ENCODE measurements at regions not wholly inside any gene's neighbourhood (a gene's known extent, or its start where the extent isn't known, plus 50 kb on each side); places are given as distances from the start of the nearest gene placed in this dataset.

DNA sequence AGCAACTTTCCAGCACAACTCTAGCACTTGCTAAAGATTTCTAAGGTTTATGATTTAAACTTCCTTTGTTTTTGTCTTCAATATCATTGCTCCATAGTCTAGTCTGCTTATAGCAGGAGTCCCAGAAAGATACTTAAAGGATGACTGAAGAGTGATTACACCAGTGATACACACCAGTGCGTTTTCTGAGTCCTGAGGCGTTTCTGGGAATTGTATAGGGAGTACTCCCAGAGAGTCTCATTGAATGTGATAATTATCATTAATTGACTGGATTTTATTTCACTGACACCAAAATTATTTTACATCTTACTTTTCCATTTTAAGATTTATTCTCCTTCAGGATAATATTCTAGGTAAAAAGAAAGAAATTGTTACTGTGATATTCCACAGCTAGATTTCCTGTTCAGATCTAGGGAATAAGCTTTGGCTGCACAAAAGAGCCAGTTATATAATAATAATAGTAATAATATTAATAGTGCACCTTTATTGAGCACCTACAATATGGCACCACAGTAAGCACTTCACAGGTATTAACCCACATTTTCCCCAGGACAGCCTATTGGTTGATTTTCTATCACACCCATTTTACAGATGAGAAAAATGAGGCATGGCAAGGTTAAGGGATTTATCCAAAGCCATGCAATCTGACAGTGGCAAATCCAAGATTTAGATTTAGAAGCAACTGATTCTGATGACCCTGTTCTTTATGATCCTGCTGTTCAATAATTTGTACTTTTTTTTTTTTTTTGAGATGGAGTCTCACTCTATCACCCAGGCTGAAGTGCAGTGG lies 62.6 kb downstream of the IRX5 start:
- TF ChIP-seq POLR2A (IDR thresholded peaks at IDR 0.05): no peak
- TF ChIP-seq, protein P1, sequence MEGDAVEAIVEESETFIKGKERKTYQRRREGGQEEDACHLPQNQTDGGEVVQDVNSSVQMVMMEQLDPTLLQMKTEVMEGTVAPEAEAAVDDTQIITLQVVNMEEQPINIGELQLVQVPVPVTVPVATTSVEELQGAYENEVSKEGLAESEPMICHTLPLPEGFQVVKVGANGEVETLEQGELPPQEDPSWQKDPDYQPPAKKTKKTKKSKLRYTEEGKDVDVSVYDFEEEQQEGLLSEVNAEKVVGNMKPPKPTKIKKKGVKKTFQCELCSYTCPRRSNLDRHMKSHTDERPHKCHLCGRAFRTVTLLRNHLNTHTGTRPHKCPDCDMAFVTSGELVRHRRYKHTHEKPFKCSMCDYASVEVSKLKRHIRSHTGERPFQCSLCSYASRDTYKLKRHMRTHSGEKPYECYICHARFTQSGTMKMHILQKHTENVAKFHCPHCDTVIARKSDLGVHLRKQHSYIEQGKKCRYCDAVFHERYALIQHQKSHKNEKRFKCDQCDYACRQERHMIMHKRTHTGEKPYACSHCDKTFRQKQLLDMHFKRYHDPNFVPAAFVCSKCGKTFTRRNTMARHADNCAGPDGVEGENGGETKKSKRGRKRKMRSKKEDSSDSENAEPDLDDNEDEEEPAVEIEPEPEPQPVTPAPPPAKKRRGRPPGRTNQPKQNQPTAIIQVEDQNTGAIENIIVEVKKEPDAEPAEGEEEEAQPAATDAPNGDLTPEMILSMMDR (IDR thresholded peaks at IDR 0.05): no peak
- Histone ChIP-seq H3K4me1 (no peaks in the 10 kb centered on the region), H3K36me3 (no peaks in the 10 kb centered on the region), H3K4me3 (no peak overlapping the region), H3K27me3 (no peaks in the 10 kb centered on the region), H3K9me3 (no peaks in the 10 kb centered on the region), H3K27ac (no peak overlapping the region)
- DNase-seq: no peak

DNA sequence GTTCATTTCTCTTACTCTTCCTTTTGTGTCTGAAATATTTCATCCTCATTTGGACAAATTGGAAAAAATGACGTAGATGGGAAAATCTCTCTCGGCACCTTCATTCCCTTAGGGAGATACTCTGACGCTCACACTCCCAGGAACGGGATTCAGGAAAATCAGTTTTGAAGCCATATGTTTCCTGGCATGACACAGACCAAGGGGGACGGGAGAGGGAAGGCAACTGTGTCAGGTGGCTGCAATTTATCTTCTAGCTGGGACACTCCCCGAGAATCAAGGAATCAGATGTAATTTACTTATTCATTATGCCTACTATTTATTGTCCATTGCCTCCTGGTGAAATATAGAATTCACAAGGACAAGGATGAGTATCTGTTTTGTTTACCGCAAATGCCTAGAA lies 65.5 kb downstream of the IRX5 start:
- H3K4me3 ChIP-seq: no peak overlapping the region
- H3K4me1 ChIP-seq: no peaks in the 10 kb centered on the region
- TF ChIP-seq POLR2A (IDR thresholded peaks at IDR 0.05): no peak
- TF ChIP-seq, protein P1 (IDR thresholded peaks at IDR 0.05): no peak
- no peaks in the 10 kb centered on the region for H3K9me3 ChIP-seq
- DNase-seq: no peak
- H3K27me3 ChIP-seq: no peaks in the 10 kb centered on the region
- H3K36me3 ChIP-seq: no peaks in the 10 kb centered on the region
- H3K27ac ChIP-seq: no peak overlapping the region

DNA sequence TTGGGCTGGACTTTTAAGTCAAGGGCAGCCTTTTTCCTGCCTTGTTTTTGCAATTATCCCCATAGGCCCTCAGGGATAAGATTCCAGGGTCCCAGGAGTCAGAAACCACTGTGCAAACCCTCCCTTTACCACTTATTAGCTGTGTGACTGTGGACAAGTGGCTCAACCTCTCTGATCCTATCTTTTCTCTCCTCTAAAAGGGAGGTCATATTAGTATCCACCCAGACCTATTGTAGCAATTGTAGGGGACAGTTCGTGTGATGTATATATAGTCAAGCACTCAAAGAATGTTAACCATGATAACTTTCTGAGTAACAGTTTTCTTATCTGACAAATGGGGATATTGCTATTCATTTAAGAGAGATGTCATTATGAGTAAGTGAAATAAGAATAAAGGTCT lies 68.2 kb downstream of the IRX5 start:
- DNase-seq: no peak
- Histone ChIP-seq H3K36me3 (no peaks in the 10 kb centered on the region), H3K9me3 (no peaks in the 10 kb centered on the region), H3K4me1 (no peaks in the 10 kb centered on the region), H3K27me3 (no peaks in the 10 kb centered on the region), H3K4me3 (no peak overlapping the region), H3K27ac (no peak overlapping the region)
- no peak for TF ChIP-seq POLR2A (IDR thresholded peaks at IDR 0.05)
- TF ChIP-seq, protein P1 (IDR thresholded peaks at IDR 0.05): no peak

DNA sequence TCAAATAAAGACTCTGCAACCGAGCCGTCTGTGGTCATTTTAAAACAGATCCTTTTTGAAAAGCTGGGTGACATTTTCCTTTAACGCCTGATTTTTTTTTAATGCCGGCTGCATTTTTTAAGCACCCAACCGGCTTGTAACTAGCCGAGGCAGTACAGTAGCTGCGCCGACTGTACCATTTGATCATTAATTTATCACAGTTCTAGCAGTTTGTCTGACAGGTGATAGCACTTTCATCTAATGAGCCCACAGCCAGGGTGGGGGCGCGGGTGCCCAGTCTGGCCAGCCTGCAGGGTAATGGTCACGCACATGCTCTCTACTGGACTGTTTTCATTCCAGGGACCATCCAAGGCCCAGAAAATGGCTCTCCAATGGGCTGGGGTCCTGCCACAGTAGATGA lies 68.8 kb downstream of the IRX5 start:
- H3K4me3 ChIP-seq: no peak overlapping the region
- H3K9me3 ChIP-seq: no peaks in the 10 kb centered on the region
- H3K27me3 ChIP-seq: no peaks in the 10 kb centered on the region
- no peaks in the 10 kb centered on the region for H3K36me3 ChIP-seq
- no peaks in the 10 kb centered on the region for H3K4me1 ChIP-seq
- TF ChIP-seq, protein P1 (IDR thresholded peaks at IDR 0.05): no peak
- TF ChIP-seq POLR2A (IDR thresholded peaks at IDR 0.05): no peak
- H3K27ac ChIP-seq: no peak overlapping the region
- no peak for DNase-seq

DNA sequence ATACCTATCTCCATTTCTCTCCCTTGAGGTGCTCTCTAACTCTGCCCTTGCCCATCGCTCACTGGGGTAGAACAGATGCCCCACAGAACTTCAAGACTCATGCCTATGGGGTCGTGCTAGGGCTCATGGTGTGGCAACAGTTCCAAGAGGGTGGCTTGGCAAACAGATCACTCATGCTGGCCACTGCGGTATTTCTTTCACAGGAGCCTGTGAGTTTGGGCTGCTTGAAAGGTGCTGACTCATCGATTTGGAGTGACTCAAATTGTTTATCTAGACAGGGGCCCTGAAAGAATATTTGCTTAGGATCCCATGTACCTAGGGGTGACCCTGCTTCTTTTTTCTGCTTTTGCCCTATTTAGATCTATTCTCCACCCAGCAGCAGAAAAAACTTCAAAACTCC lies 69.9 kb downstream of the IRX5 start:
- Histone ChIP-seq H3K36me3 (no peaks in the 10 kb centered on the region), H3K27ac (no peak overlapping the region), H3K4me3 (no peak overlapping the region), H3K27me3 (no peaks in the 10 kb centered on the region), H3K4me1 (no peaks in the 10 kb centered on the region), H3K9me3 (no peaks in the 10 kb centered on the region)
- TF ChIP-seq, protein P1 (IDR thresholded peaks at IDR 0.05): no peak
- TF ChIP-seq POLR2A (IDR thresholded peaks at IDR 0.05): no peak
- DNase-seq: no peak

Data from Peyer's patch (tissue), 4 donors.